Thyroid gland (tissue), 4 donors: ENCODE measurements at regions not wholly inside any gene's neighbourhood (a gene's known extent, or its start where the extent isn't known, plus 50 kb on each side); places are given as distances from the start of the nearest gene placed in this dataset.

ENCODE experiments used
- DNase-seq, 2 donors: peaks; one replicate each; pipeline ENCODE4 v3.0.0-alpha.2; 2019
- H3K27ac ChIP-seq, 3 donors: fragments of 200-600 bp; sonication (generic); 1 replicate in 2 of 3; 2 replicates in 1 of 3; pipeline ENCODE4 v1.5.1; 2016 to 2019; ENCODE audit warnings: mild to moderate bottlenecking in 1 of 3, moderate library complexity in 1 of 3
- H3K27me3 ChIP-seq: fragments of 200-600 bp; sonication (generic); one replicate; pipeline ENCODE4 v1.5.1; 2019
- H3K36me3 ChIP-seq, 2 donors: fragments of 200-600 bp; sonication (generic); one replicate each; pipeline ENCODE4 v1.5.1; 2016 to 2019
- H3K4me1 ChIP-seq, 2 donors: fragments of 200-600 bp; sonication (generic); one replicate each; pipeline ENCODE4 v1.5.1; 2017 to 2019
- H3K4me3 ChIP-seq, 3 donors: fragments of 200-600 bp; sonication (generic); replicated peaks in 1 of 3; 1 replicate in 2 of 3; 2 replicates in 1 of 3; pipeline ENCODE4 v1.5.1; 2016; ENCODE audit warnings: mild to moderate bottlenecking in 1 of 3
- H3K9me3 ChIP-seq: fragments of 200-600 bp; sonication (generic); one replicate; pipeline ENCODE4 v1.5.1; 2017
- CTCF ChIP-seq, 6 experiments: fragments of 200-600 bp in 3 of 6; fragments of 450-650 bp in 3 of 6; sonication (generic) in 3 of 6; IDR thresholded peaks; one replicate each; pipeline ENCODE4 v1.5.1; 2016 to 2019; ENCODE audit warnings: antibody characterized with exemption in 6 of 6, mild to moderate bottlenecking in 2 of 6, inconsistent platforms in 1 of 6, moderate library complexity in 1 of 6
- POLR2A ChIP-seq, 2 donors: fragments of 450-650 bp; IDR thresholded peaks; one replicate each; pipeline ENCODE4 v1.6.1; 2017; ENCODE audit warnings: antibody characterized with exemption in 2 of 2, mild to moderate bottlenecking in 2 of 2, moderate library complexity in 1 of 2
- WGBS, 2 donors: methylation state at CpG; one replicate each; pipeline ENCODE4 v1.1.5; 2017; 5-methylcytosine and 5-hydroxymethylcytosine counted together
- intact Hi-C: fragments of 100-400 bp; cut with DNase I; formaldehyde crosslinking; loops from one replicate; pipeline ENCODE4 v1.15.1; 2023

- no peak for DNase-seq
- no peaks in the 10 kb centered on the region for H3K9me3 ChIP-seq
- 59 to 74% methylated on average over 2 to 3 of the region's 3 CpGs for WGBS, 2 donors
- no peaks in the 10 kb centered on the region for H3K36me3 ChIP-seq
- no peak overlapping the region for H3K4me3 ChIP-seq
- no peaks in the 10 kb centered on the region for H3K27me3 ChIP-seq
- no peak for TF ChIP-seq CTCF (IDR thresholded peaks at IDR 0.05)
- TF ChIP-seq POLR2A (IDR thresholded peaks at IDR 0.05) = no peak
- H3K4me1 ChIP-seq = no peaks in the 10 kb centered on the region
- H3K27ac ChIP-seq = no peak overlapping the region
- intact Hi-C loops = no loop called here
Measured at GRCh38 chr6:51077821-51078518, 259.3 kb downstream of the TFAP2B start.

GRCh38 chr6:51090343-51090742 lies 271.7 kb downstream of the TFAP2B start:
- no peak for DNase-seq
- no peak overlapping the region for H3K27ac ChIP-seq
- intact Hi-C loops = no loop called here
- no peaks in the 10 kb centered on the region for H3K4me1 ChIP-seq
- H3K27me3 ChIP-seq = no peaks in the 10 kb centered on the region
- no peak overlapping the region for H3K4me3 ChIP-seq
- TF ChIP-seq CTCF (IDR thresholded peaks at IDR 0.05) = no peak
- no peak for TF ChIP-seq POLR2A (IDR thresholded peaks at IDR 0.05)
- H3K36me3 ChIP-seq = no peaks in the 10 kb centered on the region
- no peaks in the 10 kb centered on the region for H3K9me3 ChIP-seq

DNA sequence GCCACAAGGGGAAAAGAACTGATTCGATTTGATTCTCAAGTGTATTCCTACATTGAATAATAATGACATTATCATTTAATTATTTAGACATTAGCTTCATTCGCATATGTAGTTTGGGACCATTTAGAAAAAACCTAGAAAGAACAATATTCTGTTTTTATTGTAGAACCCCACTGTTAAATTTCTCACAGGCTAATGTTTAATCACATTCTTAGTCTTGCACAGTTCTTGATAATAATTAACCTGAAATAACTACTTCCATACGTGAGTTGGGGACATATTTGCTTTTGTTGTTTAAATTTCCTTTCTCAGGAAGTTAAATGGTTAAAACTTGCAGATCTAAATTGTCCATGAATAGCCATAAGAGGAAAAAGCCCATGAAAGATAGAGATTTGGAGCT lies 275.2 kb downstream of the TFAP2B start:
- Histone ChIP-seq H3K27me3 (no peaks in the 10 kb centered on the region), H3K9me3 (no peaks in the 10 kb centered on the region), H3K4me3 (no peak overlapping the region), H3K36me3 (no peaks in the 10 kb centered on the region), H3K27ac (no peak overlapping the region), H3K4me1 (no peaks in the 10 kb centered on the region)
- DNase-seq = no peak
- WGBS, 2 donors = 76 to 77% methylated on average over 3 of the region's 3 CpGs
- no peak for TF ChIP-seq CTCF (IDR thresholded peaks at IDR 0.05)
- no peak for TF ChIP-seq POLR2A (IDR thresholded peaks at IDR 0.05)
- intact Hi-C loops = no loop called here

GRCh38 chr6:51094271-51094670 lies 275.6 kb downstream of the TFAP2B start:
- Histone ChIP-seq H3K27me3 (no peaks in the 10 kb centered on the region), H3K36me3 (no peaks in the 10 kb centered on the region), H3K9me3 (no peaks in the 10 kb centered on the region), H3K4me1 (no peaks in the 10 kb centered on the region), H3K27ac (no peak overlapping the region), H3K4me3 (no peak overlapping the region)
- 90 to 98% methylated on average over 1 of the region's 1 CpG for WGBS, 2 donors
- TF ChIP-seq POLR2A (IDR thresholded peaks at IDR 0.05) (no peak), CTCF (IDR thresholded peaks at IDR 0.05) (no peak)
- intact Hi-C loops = no loop called here
- no peak for DNase-seq

DNA sequence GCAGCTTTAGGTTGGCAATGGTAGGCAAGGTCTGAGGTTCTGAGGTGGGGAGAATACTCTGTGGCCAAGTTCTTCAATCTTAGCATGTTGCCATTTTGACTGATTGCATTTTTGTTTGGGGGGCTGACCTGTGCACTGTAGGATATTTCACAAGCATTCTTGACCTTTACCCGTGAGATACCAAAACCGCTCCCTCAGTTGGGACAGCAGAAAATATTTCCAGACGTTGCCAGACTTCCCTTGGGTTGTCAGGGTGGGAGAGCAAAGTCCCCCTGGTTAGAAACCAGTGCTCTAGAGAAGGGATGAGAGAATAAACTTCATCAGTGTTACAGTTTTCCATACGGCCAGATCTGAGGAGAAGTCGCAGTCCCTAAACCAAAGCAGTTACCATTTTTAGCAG lies 279.6 kb downstream of the TFAP2B start:
- no peak overlapping the region for H3K4me3 ChIP-seq
- no peaks in the 10 kb centered on the region for H3K36me3 ChIP-seq
- H3K27me3 ChIP-seq = no peaks in the 10 kb centered on the region
- H3K27ac ChIP-seq = no peak overlapping the region
- no peak for DNase-seq
- intact Hi-C loops = no loop called here
- TF ChIP-seq CTCF (IDR thresholded peaks at IDR 0.05) = no peak
- no peak for TF ChIP-seq POLR2A (IDR thresholded peaks at IDR 0.05)
- H3K9me3 ChIP-seq = no peaks in the 10 kb centered on the region
- H3K4me1 ChIP-seq = no peaks in the 10 kb centered on the region
- WGBS, 2 donors = 69 to 77% methylated on average over 5 of the region's 5 CpGs
